Mucosa of descending colon (tissue), 3 donors: ENCODE measurements at regions not wholly inside any gene's neighbourhood (a gene's known extent, or its start where the extent isn't known, plus 50 kb on each side); places are given as distances from the start of the nearest gene placed in this dataset.

Experiments used
- ATAC-seq: fragments of 200-7000 bp; cut with Tn5 transposase; one replicate; pipeline ENCODE4 v1.9.1; 2020; ENCODE audit warnings: mild to moderate bottlenecking, moderate library complexity
- DNase-seq, 3 donors: peaks; one replicate each; pipeline ENCODE4 v3.0.0-alpha.2; 2020
- H3K36me3 ChIP-seq: fragments of 200-600 bp; one replicate; pipeline ENCODE4 v1.8.0; 2021; ENCODE audit warnings: low read depth, mild to moderate bottlenecking
- H3K4me1 ChIP-seq: fragments of 200-600 bp; one replicate; pipeline ENCODE4 v1.8.0; 2021; ENCODE audit warnings: low read depth, mild to moderate bottlenecking
- H3K4me3 ChIP-seq: fragments of 200-600 bp; one replicate; pipeline ENCODE4 v1.8.0; 2021; ENCODE audit warnings: mild to moderate bottlenecking
- H3K9me3 ChIP-seq: fragments of 200-600 bp; one replicate; pipeline ENCODE4 v1.8.0; 2021; ENCODE audit warnings: mild to moderate bottlenecking
- intact Hi-C, 2 donors: fragments of 100-400 bp; cut with DNase I in 1 of 2; cut with micrococcal nuclease in 1 of 2; formaldehyde crosslinking; loops; one replicate each; pipeline versions ENCODE4 v1.11.0 to v1.11.1; 2022; cut with DNase I, micrococcal nuclease
- TF ChIP-seq, protein P1 (sequence below): fragments of 200-600 bp; IDR thresholded peaks from one replicate; pipeline ENCODE4 v1.8.0; 2022; ENCODE audit warnings: antibody characterized with exemption, mild to moderate bottlenecking
- donor health status: DM: no; HTN: no; CAD: no; lungs with moderate emphysema.
- donor health status: DM: no; HTN: no; CAD: no.
- donor health status: DM: no; HTN: yes; CAD: no.

DNA sequence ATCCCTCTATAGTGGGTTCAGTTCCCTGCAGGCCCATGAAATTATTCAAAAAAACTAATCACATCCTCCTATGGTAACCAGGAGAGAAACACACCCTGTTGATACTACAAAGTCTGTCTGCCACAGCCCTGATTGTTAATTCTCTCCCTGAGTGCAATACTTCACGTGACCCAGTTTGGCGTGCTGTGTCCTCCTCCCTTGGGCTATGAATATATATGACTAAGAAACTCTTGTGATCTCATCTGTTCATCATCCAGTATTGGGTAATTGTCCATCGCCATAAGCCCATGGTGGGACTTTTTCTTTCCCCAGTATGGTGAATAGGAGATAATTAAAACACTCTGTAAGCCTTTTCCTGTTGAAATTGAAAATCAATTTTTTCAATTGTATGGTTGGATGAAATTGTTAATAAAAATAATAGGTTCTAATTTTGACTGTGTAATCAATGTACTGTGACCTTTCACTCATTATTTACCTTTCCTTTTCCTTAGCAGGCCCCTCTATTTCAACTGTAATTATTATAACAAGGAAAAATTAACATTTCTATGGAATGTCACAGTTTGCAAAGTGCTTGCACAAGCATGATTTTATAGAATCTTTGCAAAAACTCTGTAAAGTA is 1822.6 kb downstream of the SUCLG1 start:
- Histone ChIP-seq H3K4me1 (no peaks in the 10 kb centered on the region), H3K36me3 (no peaks in the 10 kb centered on the region), H3K4me3 (no peak overlapping the region), H3K9me3 (peaks cover 2% of the 10 kb centered on the region)
- TF ChIP-seq, protein P1, sequence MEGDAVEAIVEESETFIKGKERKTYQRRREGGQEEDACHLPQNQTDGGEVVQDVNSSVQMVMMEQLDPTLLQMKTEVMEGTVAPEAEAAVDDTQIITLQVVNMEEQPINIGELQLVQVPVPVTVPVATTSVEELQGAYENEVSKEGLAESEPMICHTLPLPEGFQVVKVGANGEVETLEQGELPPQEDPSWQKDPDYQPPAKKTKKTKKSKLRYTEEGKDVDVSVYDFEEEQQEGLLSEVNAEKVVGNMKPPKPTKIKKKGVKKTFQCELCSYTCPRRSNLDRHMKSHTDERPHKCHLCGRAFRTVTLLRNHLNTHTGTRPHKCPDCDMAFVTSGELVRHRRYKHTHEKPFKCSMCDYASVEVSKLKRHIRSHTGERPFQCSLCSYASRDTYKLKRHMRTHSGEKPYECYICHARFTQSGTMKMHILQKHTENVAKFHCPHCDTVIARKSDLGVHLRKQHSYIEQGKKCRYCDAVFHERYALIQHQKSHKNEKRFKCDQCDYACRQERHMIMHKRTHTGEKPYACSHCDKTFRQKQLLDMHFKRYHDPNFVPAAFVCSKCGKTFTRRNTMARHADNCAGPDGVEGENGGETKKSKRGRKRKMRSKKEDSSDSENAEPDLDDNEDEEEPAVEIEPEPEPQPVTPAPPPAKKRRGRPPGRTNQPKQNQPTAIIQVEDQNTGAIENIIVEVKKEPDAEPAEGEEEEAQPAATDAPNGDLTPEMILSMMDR = no peak
- DNase-seq (no peak), ATAC-seq (no peak)
- intact Hi-C loops = no loop called here

DNA sequence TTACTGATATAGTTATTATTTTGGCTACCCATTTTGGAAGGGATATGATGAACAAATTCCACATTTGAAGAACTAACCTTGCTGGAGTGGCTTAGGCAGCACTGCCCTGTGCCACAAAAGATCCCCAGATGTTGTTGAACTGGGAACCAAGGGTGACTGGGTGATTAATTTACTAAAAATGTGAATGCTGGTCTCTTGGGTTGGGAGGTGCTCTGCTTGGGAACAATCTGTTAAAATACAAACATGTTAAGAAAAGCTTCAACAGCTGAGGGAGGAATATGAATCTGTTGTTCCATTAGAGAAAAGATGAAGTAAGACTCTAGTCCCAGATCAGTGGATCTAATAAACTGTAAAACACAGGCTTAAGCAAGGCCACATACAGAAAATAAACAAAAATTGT is 1860.1 kb downstream of the SUCLG1 start:
- Histone ChIP-seq H3K9me3 (no peaks in the 10 kb centered on the region), H3K4me1 (no peaks in the 10 kb centered on the region), H3K36me3 (no peaks in the 10 kb centered on the region), H3K4me3 (no peak overlapping the region)
- TF ChIP-seq, protein P1 = no peak
- ATAC-seq = no peak
- intact Hi-C loops = no loop called here
- no peak for DNase-seq

DNA sequence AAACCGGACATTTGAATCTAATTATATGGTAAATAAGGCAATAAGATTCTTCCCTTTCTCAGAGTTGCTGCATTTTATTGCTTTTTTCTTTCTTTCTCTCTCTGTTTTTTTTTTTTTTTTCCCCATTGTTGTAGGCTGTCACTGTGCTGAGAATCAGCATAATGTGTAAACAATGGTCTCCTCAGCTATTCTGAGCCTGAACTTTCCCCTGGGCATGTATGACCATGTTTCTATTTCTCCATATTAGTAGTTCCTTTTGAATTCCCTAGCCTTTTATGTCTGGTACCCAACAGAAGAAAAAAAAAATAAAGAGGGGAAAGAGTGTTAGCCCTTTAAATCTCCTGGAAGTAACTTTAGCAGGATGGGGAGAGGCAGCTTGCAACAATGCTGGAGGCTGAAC is 1862.5 kb downstream of the SUCLG1 start:
- TF ChIP-seq, protein P1 = no peak
- intact Hi-C loops = no loop called here
- ATAC-seq (no peak), DNase-seq (no peak)
- no peaks in the 10 kb centered on the region for H3K36me3 ChIP-seq
- no peaks in the 10 kb centered on the region for H3K4me1 ChIP-seq
- H3K9me3 ChIP-seq = no peaks in the 10 kb centered on the region
- H3K4me3 ChIP-seq = no peak overlapping the region

DNA sequence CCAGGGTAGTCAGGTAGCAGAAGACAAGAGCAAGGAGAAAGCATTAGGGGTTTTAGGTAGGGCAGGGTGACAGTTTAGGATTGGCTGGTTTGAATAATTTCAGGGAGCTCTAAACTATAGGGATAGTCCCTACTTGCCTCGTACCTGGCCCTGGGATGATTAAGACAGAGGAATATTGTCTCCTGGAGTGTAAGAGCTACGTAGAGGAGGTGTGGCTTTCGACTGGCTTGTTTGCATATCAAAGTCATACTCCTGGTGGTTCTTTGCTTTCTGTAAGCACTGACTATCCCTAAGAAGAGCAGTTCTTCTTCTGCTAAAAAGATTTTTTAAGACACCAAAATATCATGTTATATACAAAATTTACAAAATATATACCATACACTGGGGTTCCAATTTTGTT is 1867.4 kb downstream of the SUCLG1 start:
- TF ChIP-seq, protein P1 = no peak
- no peaks in the 10 kb centered on the region for H3K36me3 ChIP-seq
- no peaks in the 10 kb centered on the region for H3K4me1 ChIP-seq
- H3K9me3 ChIP-seq = no peaks in the 10 kb centered on the region
- ATAC-seq = no peak
- no peak for DNase-seq
- no peak overlapping the region for H3K4me3 ChIP-seq
- intact Hi-C loops = no loop called here

DNA sequence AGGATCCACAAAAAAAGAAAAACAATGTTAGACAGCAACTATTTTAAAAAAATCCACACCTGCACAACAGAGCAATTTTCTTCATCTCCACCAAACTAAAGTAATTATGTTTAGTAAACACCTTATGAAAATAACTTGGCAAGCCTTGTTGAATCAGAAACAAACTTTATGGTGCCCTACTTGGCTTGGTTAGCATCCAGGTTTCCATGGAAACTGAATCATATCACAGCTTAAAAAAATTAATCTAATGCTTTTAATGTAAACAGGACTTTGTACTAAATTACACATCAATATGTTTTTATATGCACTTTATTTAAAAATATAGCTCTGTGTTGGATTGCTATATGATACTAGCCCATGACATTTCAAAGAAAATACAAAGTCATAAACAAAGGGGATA is 1882.4 kb downstream of the SUCLG1 start:
- DNase-seq (no peak), ATAC-seq (no peak)
- Histone ChIP-seq H3K9me3 (no peaks in the 10 kb centered on the region), H3K4me1 (no peaks in the 10 kb centered on the region), H3K4me3 (no peak overlapping the region), H3K36me3 (no peaks in the 10 kb centered on the region)
- intact Hi-C loops = no loop called here
- TF ChIP-seq, protein P1 = no peak

DNA sequence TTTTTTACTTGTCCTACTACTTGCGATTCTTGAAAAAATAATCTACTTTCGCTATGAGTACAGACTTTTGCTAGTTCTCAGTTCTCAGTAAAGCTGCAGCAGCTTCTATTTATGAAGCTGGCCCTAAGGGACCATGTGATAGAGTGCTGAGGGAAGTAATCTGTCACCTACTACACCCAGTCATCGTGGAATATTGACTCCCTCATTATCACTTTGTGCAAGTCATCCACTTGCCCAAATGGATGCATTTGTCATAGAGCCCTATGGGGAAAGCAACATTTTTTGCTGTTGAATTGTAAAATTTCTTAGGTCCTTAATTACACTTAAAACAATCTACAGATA is 1919.8 kb downstream of the SUCLG1 start:
- H3K9me3 ChIP-seq = no peaks in the 10 kb centered on the region
- TF ChIP-seq, protein P1 = no peak
- H3K4me1 ChIP-seq = no peaks in the 10 kb centered on the region
- no peak for DNase-seq
- intact Hi-C loops = no loop called here
- no peak overlapping the region for H3K4me3 ChIP-seq
- no peak for ATAC-seq
- H3K36me3 ChIP-seq = no peaks in the 10 kb centered on the region
